ENCODE measurements at regions not wholly inside any gene's neighbourhood (a gene's known extent, or its start where the extent isn't known, plus 50 kb on each side); places are given as distances from the start of the nearest gene placed in this dataset.

DNA sequence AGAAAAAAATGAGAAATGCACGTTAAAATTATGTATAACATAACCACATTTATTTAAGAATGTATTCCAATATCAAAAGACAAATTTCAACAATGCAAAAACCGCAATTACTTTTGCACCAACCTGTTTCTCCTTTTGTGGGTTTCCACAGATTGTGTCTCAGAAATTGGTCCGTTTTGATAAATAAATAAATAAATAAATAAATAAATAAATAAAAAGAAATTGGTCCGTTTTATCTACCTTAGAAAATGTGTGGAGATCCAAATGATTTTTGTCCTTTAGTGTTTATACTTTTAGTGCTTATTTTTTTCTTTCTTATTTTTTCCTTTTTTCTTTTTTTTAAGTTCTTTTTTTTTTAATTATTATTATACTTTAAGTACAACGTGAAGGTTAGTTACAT, 1682.2 kb upstream of the TMEFF2 start:
- intact Hi-C loops (cut with DNase I; ENCODE audit: low total_unique reads): no loop called here
- TF ChIP-seq POLR2A (IDR thresholded peaks at IDR 0.05): no peak
- TF ChIP-seq, protein P1, sequence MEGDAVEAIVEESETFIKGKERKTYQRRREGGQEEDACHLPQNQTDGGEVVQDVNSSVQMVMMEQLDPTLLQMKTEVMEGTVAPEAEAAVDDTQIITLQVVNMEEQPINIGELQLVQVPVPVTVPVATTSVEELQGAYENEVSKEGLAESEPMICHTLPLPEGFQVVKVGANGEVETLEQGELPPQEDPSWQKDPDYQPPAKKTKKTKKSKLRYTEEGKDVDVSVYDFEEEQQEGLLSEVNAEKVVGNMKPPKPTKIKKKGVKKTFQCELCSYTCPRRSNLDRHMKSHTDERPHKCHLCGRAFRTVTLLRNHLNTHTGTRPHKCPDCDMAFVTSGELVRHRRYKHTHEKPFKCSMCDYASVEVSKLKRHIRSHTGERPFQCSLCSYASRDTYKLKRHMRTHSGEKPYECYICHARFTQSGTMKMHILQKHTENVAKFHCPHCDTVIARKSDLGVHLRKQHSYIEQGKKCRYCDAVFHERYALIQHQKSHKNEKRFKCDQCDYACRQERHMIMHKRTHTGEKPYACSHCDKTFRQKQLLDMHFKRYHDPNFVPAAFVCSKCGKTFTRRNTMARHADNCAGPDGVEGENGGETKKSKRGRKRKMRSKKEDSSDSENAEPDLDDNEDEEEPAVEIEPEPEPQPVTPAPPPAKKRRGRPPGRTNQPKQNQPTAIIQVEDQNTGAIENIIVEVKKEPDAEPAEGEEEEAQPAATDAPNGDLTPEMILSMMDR (IDR thresholded peaks at IDR 0.05): no peak
- 84 to 94% methylated on average over 5 of the region's 5 CpGs for WGBS, 2 donors
- no peak overlapping the region for H3K4me3 ChIP-seq (ENCODE audit: low read depth, poor library complexity, severe bottlenecking)
- no peak for DNase-seq (ENCODE audit: low spot score in 2 of 2)

GRCh38 chr2:193869564-193869963, 1674.8 kb upstream of the TMEFF2 start:
- H3K4me3 ChIP-seq (ENCODE audit: low read depth, poor library complexity, severe bottlenecking): no peak overlapping the region
- no peak for DNase-seq (ENCODE audit: low spot score in 2 of 2)
- 36 to 71% methylated on average over 4 of the region's 4 CpGs for WGBS, 2 donors
- intact Hi-C loops (cut with DNase I; ENCODE audit: low total_unique reads): no loop called here
- TF ChIP-seq POLR2A (IDR thresholded peaks at IDR 0.05): no peak
- TF ChIP-seq, protein P1 (IDR thresholded peaks at IDR 0.05): no peak

DNA sequence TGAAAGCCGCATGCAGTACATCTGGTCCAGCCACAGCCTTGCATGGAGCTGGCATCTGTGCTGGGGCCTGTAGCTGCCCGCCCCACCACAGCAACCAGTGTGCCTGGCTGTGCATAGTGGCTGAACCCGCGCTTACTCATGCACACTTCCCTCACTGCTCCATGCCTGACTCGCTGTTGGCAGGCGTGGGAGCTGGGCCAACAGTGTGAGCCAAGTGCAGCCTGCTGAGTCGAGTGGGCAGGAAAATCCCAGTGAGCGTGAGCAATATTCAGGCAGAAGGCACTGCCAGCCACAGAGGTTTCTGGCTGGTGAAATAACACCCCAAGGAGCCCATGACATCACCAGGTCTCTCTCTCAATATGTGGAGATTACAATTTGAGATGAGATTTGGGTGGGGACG, 1674.1 kb upstream of the TMEFF2 start:
- TF ChIP-seq POLR2A (IDR thresholded peaks at IDR 0.05): no peak
- TF ChIP-seq, protein P1 (IDR thresholded peaks at IDR 0.05): no peak
- DNase-seq (ENCODE audit: low spot score in 2 of 2): no peak
- intact Hi-C loops (cut with DNase I; ENCODE audit: low total_unique reads): no loop called here
- no peak overlapping the region for H3K4me3 ChIP-seq (ENCODE audit: low read depth, poor library complexity, severe bottlenecking)
- 86% methylated on average over 9 of the region's 9 CpGs for WGBS, 2 donors

DNA sequence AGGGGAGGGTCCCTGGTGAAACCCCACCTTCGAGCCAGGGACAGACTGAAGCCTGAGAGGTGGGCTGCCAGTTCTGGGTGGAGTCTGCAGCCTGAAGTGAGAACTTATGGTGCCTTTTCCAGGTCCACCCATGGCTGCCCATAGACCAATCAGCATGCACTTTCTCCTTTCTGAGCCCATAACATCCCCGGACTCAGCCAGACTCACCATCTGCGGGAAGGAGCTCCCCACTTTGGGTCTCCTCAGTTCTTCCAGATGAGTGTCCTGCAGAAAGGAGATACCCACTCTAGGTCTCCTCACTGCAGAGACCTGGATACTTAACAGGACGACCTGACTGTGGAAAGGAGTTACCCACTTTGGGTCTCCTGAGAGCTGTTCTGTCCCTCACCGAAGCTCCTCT, 1673.4 kb upstream of the TMEFF2 start:
- TF ChIP-seq, protein P1 (IDR thresholded peaks at IDR 0.05): no peak
- no peak for TF ChIP-seq POLR2A (IDR thresholded peaks at IDR 0.05)
- intact Hi-C loops (cut with DNase I; ENCODE audit: low total_unique reads): no loop called here
- no peak for DNase-seq (ENCODE audit: low spot score in 2 of 2)

DNA sequence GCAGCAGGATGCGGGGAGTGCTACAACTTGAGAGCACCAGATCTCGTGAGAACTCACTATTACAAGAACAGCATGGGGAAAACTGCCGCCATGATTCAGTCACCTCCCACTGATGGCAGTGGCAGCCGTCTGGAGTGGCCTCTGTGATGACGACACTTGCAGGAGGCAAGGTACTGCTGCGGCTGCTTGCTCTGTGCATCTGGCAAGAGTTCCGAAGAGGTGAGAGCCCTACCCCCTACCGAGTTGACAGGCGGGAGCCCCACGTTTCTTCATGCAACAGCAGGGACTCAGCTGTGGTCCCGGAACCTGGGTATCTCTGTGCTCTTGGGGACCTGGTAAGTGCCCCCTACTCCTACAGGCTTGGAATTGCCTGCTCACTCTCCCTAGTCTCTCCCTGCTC, 1672.7 kb upstream of the TMEFF2 start:
- intact Hi-C loops (cut with DNase I; ENCODE audit: low total_unique reads): no loop called here
- 91 to 98% methylated on average over 11 of the region's 11 CpGs for WGBS, 2 donors
- DNase-seq (ENCODE audit: low spot score in 2 of 2): no peak
- no peak overlapping the region for H3K4me3 ChIP-seq (ENCODE audit: low read depth, poor library complexity, severe bottlenecking)
- no peak for TF ChIP-seq POLR2A (IDR thresholded peaks at IDR 0.05)
- TF ChIP-seq, protein P1 (IDR thresholded peaks at IDR 0.05): no peak

More for the DNA sequence above, 1673.4 kb upstream of the TMEFF2 start:
- no peak overlapping the region for H3K4me3 ChIP-seq (ENCODE audit: low read depth, poor library complexity, severe bottlenecking)
- WGBS, 2 donors: 91 to 92% methylated on average over 5 of the region's 5 CpGs

GRCh38 chr2:193861557-193861956, 1666.8 kb upstream of the TMEFF2 start:
- no peak overlapping the region for H3K4me3 ChIP-seq (ENCODE audit: low read depth, poor library complexity, severe bottlenecking)
- TF ChIP-seq POLR2A (IDR thresholded peaks at IDR 0.05): no peak
- TF ChIP-seq, protein P1 (IDR thresholded peaks at IDR 0.05): no peak
- intact Hi-C loops (cut with DNase I; ENCODE audit: low total_unique reads): no loop called here
- no peak for DNase-seq (ENCODE audit: low spot score in 2 of 2)

Data from lower leg skin (tissue), 4 donors.